Cardiac muscle cell (in vitro differentiated cells and primary cell): ENCODE measurements at regions not wholly inside any gene's neighbourhood (a gene's known extent, or its start where the extent isn't known, plus 50 kb on each side); places are given as distances from the start of the nearest gene placed in this dataset.
"Not testable (repeated sequence)": the region's sequence is repeated elsewhere in the genome, so short reads cannot be mapped to it uniquely, and the experiment has no call there.

Experiments used
- DNase-seq, 2 donors: peaks; one replicate each; pipeline versions ENCODE4 v3.0.0 to v3.0.0-alpha.2; 2010 to 2017; ENCODE audit warnings: low read depth in 1 of 2, low spot score in 1 of 2
- H3K27ac ChIP-seq: fragments of 200-600 bp; sonication (generic); 2 replicates; pipeline ENCODE4 v1.5.1; 2016
- H3K27me3 ChIP-seq: fragments of 200-600 bp; sonication (generic); 2 replicates; pipeline ENCODE4 v1.6.0; 2016; ENCODE audit warnings: control low read depth
- H3K36me3 ChIP-seq: fragments of 200-600 bp; sonication (generic); 2 replicates; pipeline ENCODE4 v1.5.1; 2016; ENCODE audit warnings: control low read depth
- H3K4me1 ChIP-seq: fragments of 200-600 bp; sonication (generic); 2 replicates; pipeline ENCODE4 v1.8.1; 2017; ENCODE audit warnings: low read depth, mild to moderate bottlenecking, mixed run types
- H3K4me3 ChIP-seq: fragments of 200-600 bp; sonication (generic); 2 replicates; pipeline ENCODE4 v1.5.1; 2016; ENCODE audit warnings: mild to moderate bottlenecking
- H3K9me3 ChIP-seq: fragments of 200-600 bp; sonication (generic); 2 replicates; pipeline ENCODE4 v1.5.1; 2017; ENCODE audit warnings: low read depth, mild to moderate bottlenecking, control low read depth
- CTCF ChIP-seq: IDR thresholded peaks from 2 replicates; pipeline ENCODE4 v1.5.1; 2012; ENCODE audit warnings: low read depth, mild to moderate bottlenecking, low read length

DNA sequence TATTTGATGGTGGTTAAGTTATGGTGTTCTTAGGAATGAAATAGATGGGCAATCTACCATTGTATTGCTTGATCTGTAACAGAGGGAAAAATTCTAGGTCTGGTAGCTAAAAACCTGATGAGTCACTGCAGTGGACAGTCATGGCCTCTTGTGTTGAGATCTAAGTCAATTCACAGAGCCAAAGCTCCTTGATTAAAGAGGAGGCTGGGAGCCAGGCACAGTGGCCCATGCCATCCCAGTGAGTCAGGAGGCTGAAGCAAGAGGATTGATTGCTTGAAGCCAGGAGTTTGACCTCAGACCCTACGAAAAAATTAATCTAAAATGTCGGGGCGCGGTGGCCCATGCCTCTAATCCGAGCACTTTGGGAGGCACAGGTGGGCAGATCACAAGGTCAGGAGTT is 67.1 kb upstream of the KPNA3 start:
- Histone ChIP-seq H3K27me3 (no peaks in the 10 kb centered on the region), H3K4me3 (no peak overlapping the region), H3K4me1 (no peaks in the 10 kb centered on the region), H3K27ac (no peak overlapping the region), H3K9me3 (no peaks in the 10 kb centered on the region), H3K36me3 (no peaks in the 10 kb centered on the region)
- TF ChIP-seq CTCF = no peak
- peak in 1 of 2 donors; percentile 82 for DNase-seq

DNA sequence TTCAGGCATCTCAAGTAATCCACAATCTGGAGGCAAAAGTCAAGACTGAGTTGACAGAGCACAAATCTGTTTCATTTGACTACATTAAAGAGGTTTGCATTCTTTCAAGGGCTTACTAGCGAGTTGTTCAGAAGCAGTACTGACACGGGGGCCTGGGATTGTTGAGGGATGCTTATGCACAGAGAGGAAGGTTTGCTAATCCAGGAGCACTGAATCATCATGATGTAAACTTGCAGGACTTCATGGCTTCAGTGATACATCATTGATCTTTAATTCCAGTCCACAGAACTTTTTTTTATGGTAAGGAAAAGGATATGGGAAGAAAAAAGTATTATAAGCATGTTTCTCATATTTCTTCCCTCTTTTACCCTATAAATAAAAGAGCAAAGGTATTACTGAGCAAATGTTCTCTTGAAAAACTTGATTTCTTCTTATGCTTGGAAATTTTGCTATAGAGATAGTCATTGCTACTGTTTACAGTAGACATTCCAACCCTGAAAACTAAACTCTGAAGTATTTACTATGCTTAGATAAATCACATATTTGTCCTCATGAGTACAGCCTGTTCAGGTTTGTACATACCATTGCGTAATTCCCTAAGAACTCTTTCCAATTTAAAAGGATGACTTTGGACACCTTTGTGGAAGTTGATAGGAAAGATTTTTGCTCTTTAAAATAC is 65.8 kb upstream of the KPNA3 start:
- DNase-seq = peak in 1 of 2 donors; percentile 86
- Histone ChIP-seq H3K9me3 (no peaks in the 10 kb centered on the region), H3K4me3 (no peak overlapping the region), H3K4me1 (no peaks in the 10 kb centered on the region), H3K36me3 (no peaks in the 10 kb centered on the region), H3K27ac (no peak overlapping the region), H3K27me3 (no peaks in the 10 kb centered on the region)
- no peak for TF ChIP-seq CTCF

- H3K27ac ChIP-seq = no peak overlapping the region
- H3K4me1 ChIP-seq = no peaks in the 10 kb centered on the region
- H3K36me3 ChIP-seq = no peaks in the 10 kb centered on the region
- DNase-seq = no peak
- no peaks in the 10 kb centered on the region for H3K9me3 ChIP-seq
- no peak for TF ChIP-seq CTCF
- H3K4me3 ChIP-seq = no peak overlapping the region
- H3K27me3 ChIP-seq = no peaks in the 10 kb centered on the region
Measured at GRCh38 chr13:49855930-49856329, 63.4 kb upstream of the KPNA3 start.

GRCh38 chr13:49853535-49853934 is 61.1 kb upstream of the KPNA3 start:
- Histone ChIP-seq H3K4me1 (no peaks in the 10 kb centered on the region), H3K27ac (no peak overlapping the region), H3K36me3 (no peaks in the 10 kb centered on the region), H3K4me3 (no peak overlapping the region), H3K27me3 (no peaks in the 10 kb centered on the region), H3K9me3 (no peaks in the 10 kb centered on the region)
- TF ChIP-seq CTCF = no peak
- DNase-seq = no peak

DNA sequence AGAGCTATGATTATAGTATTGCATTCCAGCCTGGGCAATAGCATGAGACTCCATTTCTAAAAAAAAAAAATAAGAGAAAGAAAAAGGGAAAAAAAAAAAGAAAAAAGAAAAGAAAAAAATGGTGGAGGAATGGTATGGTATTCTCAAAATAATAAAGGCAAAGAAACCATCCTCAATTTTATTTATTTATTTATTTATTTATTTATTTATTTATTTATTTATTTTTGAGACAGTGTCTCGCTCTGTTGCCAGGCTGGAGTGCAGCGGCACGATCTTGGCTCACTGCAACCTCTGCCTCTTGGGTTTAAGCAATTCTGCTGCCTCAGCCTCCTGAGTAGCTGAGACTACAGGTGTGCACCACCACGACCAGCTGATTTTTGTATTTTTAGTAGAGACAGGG is 60.0 kb upstream of the KPNA3 start:
- DNase-seq, H3K36me3 ChIP-seq, H3K4me3 ChIP-seq, H3K27me3 ChIP-seq, H3K4me1 ChIP-seq, H3K27ac ChIP-seq, H3K9me3 ChIP-seq: not testable (repeated sequence)

DNA sequence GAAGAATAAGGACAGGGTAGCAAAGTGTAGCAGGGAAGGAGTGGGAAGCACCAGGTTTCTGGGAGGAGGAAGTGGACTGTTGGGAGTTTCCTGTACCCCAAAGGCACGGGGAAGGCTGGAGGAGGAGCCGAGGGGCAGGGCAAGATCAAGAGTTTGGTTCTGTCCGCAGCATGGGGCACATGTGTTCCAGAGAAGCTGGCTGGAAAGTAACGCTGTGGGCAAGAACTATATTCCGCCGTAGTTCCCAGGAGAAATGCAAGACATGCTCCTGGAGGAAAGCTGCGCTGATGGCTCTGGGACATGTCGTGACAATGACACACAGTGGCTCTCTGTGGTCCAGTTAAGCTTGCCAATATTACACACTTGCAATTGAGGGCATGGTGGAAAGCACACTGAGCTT is 51.7 kb upstream of the KPNA3 start:
- H3K9me3 ChIP-seq = no peaks in the 10 kb centered on the region
- DNase-seq = no peak
- H3K36me3 ChIP-seq = no peaks in the 10 kb centered on the region
- H3K27ac ChIP-seq = no peak overlapping the region
- no peaks in the 10 kb centered on the region for H3K27me3 ChIP-seq
- TF ChIP-seq CTCF = no peak
- H3K4me1 ChIP-seq = no peaks in the 10 kb centered on the region
- H3K4me3 ChIP-seq = no peak overlapping the region
